Esophagus squamous epithelium (tissue), 4 donors: ENCODE measurements at regions not wholly inside any gene's neighbourhood (a gene's known extent, or its start where the extent isn't known, plus 50 kb on each side); places are given as distances from the start of the nearest gene placed in this dataset.

Experiments
- CTCF ChIP-seq, 6 experiments: fragments of 450-650 bp in 4 of 6; fragments of 200-600 bp in 2 of 6; sonication (generic) in 2 of 6; IDR thresholded peaks; one replicate each; pipeline ENCODE4 v1.5.1; 2016 to 2019; ENCODE audit warnings: antibody characterized with exemption in 6 of 6, mild to moderate bottlenecking in 4 of 6, moderate library complexity in 4 of 6
- POLR2A ChIP-seq, 4 donors: fragments of 450-650 bp; IDR thresholded peaks; one replicate each; pipeline ENCODE4 v1.6.1; 2017; ENCODE audit warnings: antibody characterized with exemption in 4 of 4, mild to moderate bottlenecking in 4 of 4, moderate library complexity in 3 of 4

GRCh38 chr5:111010783-111011182 lies 60.7 kb upstream of the TSLP start:
- TF ChIP-seq CTCF (IDR thresholded peaks at IDR 0.05) (no peak), POLR2A (IDR thresholded peaks at IDR 0.05) (no peak)
